ENCODE measurements at regions not wholly inside any gene's neighbourhood (a gene's known extent, or its start where the extent isn't known, plus 50 kb on each side); places are given as distances from the start of the nearest gene placed in this dataset.

DNA sequence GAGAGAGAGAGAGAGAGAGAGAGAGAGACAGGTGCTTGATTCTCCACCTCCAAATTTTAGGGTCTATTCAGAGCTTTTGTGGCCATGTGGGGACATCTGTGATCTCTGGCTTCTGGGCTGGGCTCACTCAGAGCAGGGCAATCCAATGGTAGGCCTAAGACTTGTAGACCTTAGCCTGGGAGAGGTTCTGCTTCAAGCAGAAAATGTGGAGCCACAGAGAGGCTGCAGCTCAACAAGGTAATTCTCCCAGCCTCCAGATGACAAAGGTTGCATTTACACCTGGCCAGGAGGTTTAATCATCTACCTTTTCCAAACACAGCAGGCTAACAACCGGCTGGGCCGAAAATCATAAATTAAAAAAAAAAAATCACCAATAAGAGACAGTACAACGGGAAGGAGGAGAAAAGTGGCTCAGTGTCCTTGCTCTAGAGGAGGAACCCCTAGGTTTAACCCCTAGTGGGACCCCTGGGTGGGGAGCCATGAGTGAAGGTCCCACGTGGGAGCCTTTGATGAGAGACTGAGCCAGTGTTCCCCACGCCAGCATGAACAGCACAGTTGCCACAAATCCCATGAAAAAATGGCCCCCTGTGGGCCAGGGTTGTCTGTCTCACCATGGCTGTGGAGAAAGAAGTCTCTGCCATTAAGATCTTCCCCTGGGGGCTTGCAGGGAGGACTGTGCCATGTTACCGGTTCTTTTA lies 124.0 kb upstream of the GATA6 start:
- TF ChIP-seq, protein P1, sequence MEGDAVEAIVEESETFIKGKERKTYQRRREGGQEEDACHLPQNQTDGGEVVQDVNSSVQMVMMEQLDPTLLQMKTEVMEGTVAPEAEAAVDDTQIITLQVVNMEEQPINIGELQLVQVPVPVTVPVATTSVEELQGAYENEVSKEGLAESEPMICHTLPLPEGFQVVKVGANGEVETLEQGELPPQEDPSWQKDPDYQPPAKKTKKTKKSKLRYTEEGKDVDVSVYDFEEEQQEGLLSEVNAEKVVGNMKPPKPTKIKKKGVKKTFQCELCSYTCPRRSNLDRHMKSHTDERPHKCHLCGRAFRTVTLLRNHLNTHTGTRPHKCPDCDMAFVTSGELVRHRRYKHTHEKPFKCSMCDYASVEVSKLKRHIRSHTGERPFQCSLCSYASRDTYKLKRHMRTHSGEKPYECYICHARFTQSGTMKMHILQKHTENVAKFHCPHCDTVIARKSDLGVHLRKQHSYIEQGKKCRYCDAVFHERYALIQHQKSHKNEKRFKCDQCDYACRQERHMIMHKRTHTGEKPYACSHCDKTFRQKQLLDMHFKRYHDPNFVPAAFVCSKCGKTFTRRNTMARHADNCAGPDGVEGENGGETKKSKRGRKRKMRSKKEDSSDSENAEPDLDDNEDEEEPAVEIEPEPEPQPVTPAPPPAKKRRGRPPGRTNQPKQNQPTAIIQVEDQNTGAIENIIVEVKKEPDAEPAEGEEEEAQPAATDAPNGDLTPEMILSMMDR (IDR thresholded peaks at IDR 0.05), result no peak
- TF ChIP-seq POLR2A (IDR thresholded peaks at IDR 0.05), result no peak
